ENCODE measurements at regions not wholly inside any gene's neighbourhood (a gene's known extent, or its start where the extent isn't known, plus 50 kb on each side); places are given as distances from the start of the nearest gene placed in this dataset.

DNA sequence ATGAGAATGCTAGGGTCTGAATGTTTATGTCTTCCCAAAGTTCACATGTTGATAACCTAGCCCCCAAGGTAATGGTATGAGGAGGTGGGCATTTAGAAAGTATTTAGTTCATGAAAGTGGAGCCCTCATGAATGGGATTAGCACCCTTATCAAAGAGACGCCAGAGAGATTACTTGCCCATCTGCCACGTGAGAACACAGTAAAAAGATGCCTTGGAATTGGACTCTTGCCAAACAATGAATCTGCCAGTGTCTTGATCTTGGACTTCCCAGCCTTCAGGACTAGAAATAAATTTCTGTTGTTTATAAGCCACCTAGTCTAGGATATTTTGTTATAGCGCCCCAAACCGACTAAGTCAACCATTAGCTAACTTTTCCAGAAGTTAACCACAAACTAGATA lies 92.0 kb upstream of the SLC38A4 start:
- no peak for DNase-seq (ENCODE audit: extremely low read depth, low read depth)
- H3K4me3 ChIP-seq (replicated peaks; ENCODE audit: low read depth, low read length): no peak overlapping the region
- TF ChIP-seq CTCF (IDR thresholded peaks at IDR 0.05; ENCODE audit: low read depth, low read length, missing control alignments): no peak

GRCh38 chr12:46918631-46919030 lies 92.8 kb upstream of the SLC38A4 start:
- no peak for DNase-seq (ENCODE audit: extremely low read depth, low read depth)
- TF ChIP-seq CTCF (IDR thresholded peaks at IDR 0.05; ENCODE audit: low read depth, low read length, missing control alignments): no peak

DNA sequence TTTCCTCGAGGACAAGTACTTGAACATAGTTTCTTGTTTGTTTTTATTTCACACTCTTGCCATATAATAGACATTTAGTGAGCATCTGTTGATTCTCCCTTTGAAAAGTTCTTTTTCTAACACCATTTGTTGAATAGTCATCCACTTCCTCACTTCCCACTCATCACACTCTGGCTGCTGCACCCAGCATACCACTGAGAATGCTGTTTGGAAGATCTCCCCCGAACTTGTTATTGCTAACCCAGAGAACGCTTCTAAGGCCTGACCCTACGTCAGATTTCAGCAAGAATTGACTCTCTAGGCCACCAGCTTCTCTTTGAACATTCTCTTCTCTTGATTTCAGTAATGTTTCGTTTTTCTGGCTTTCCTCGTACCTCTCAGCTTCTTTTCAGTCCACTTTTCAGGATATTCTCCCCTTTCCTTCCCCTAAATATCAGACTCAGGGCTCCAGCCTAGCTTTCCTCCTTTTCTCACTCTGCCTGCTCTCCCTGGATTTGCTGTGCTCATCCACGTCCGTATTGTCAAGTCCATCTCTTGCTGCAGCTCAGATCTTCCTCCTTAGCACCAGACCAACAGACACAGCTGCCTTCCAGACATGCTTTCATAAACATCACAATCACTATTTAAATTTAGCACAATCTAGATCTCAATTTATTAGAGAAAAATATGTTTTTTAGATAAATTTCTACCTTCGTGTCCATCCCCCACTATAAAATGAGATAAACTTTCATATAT lies 94.0 kb upstream of the SLC38A4 start:
- TF ChIP-seq CTCF (IDR thresholded peaks at IDR 0.05; ENCODE audit: low read depth, low read length, missing control alignments): no peak
- no peak for DNase-seq (ENCODE audit: extremely low read depth, low read depth)
- no peak overlapping the region for H3K4me3 ChIP-seq (replicated peaks; ENCODE audit: low read depth, low read length)

More at GRCh38 chr12:46918631-46919030, 92.8 kb upstream of the SLC38A4 start:
- H3K4me3 ChIP-seq (replicated peaks; ENCODE audit: low read depth, low read length): no peak overlapping the region

GRCh38 chr12:46920499-46920898 lies 94.7 kb upstream of the SLC38A4 start:
- no peak for DNase-seq (ENCODE audit: extremely low read depth, low read depth)
- TF ChIP-seq CTCF (IDR thresholded peaks at IDR 0.05; ENCODE audit: low read depth, low read length, missing control alignments): no peak
- no peak overlapping the region for H3K4me3 ChIP-seq (replicated peaks; ENCODE audit: low read depth, low read length)

DNA sequence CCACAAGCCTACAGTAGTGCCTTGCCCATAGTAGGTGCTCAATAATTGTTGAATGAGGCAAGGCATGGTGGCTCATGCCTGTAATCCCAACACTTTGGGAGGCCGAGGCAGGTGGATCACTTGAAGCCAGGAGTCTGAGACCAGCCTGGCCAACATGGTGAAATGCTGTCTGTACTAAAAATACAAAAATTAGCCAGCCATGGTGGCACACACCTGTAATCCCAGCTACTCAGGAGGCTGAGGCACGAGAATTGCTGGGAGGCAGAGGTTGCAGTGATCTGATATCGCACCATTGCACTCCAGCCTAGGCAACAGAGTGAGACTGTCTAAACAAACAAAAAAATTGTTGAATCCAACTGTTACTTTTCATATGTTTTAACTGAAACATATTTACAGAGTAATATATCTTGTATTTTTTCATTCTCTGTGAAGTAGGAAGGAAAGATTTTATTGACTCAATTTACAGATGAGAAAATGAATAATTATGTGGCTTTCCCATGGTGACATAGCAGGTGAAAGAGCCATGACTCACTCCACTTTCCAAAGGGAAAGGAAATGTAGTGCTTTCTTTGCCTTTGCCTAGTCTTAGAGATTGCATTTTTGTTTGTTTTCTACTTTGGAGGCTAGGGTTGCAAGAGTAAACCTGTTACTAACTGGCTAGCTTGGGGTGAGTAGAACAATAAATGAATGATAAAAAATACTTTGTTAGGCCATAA lies 95.4 kb upstream of the SLC38A4 start:
- no peak for DNase-seq (ENCODE audit: extremely low read depth, low read depth)
- H3K4me3 ChIP-seq (replicated peaks; ENCODE audit: low read depth, low read length): no peak overlapping the region
- TF ChIP-seq CTCF (IDR thresholded peaks at IDR 0.05; ENCODE audit: low read depth, low read length, missing control alignments): no peak

DNA sequence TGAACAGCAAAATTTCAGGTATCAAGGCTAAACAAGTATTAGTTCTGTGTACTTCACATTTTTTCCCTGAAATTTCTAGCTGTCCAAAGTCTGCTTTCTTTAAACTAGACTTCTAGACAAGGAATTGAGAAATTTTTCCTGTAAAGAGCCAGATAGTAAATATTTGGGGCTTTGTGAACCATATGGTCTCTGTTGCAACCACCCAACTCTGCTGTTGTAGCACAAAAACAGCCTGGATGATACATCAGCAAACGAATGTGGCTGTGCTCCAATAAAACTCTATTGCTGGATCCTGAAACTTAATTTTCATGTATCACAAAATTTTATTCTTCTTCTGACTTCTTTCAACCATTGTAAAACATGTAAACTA lies 96.0 kb upstream of the SLC38A4 start:
- no peak for TF ChIP-seq CTCF (IDR thresholded peaks at IDR 0.05; ENCODE audit: low read depth, low read length, missing control alignments)
- no peak for DNase-seq (ENCODE audit: extremely low read depth, low read depth)
- H3K4me3 ChIP-seq (replicated peaks; ENCODE audit: low read depth, low read length): no peak overlapping the region
